GM12873 (cell line): ENCODE measurements at regions not wholly inside any gene's neighbourhood (a gene's known extent, or its start where the extent isn't known, plus 50 kb on each side); places are given as distances from the start of the nearest gene placed in this dataset.

ENCODE experiments used
- TF ChIP-seq, protein P1 (sequence below): IDR thresholded peaks from 2 replicates; pipeline ENCODE4 v1.5.1; 2012; ENCODE audit warnings: low read depth, mild to moderate bottlenecking, moderate library complexity, low read length, control low read depth; ENCODE audit not compliant: insufficient read depth; ENCODE audit errors: missing control alignments

- TF ChIP-seq, protein P1, sequence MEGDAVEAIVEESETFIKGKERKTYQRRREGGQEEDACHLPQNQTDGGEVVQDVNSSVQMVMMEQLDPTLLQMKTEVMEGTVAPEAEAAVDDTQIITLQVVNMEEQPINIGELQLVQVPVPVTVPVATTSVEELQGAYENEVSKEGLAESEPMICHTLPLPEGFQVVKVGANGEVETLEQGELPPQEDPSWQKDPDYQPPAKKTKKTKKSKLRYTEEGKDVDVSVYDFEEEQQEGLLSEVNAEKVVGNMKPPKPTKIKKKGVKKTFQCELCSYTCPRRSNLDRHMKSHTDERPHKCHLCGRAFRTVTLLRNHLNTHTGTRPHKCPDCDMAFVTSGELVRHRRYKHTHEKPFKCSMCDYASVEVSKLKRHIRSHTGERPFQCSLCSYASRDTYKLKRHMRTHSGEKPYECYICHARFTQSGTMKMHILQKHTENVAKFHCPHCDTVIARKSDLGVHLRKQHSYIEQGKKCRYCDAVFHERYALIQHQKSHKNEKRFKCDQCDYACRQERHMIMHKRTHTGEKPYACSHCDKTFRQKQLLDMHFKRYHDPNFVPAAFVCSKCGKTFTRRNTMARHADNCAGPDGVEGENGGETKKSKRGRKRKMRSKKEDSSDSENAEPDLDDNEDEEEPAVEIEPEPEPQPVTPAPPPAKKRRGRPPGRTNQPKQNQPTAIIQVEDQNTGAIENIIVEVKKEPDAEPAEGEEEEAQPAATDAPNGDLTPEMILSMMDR = no peak
These were observed 156.9 kb downstream of the SUCNR1 start for GRCh38 chr3:152030320-152030719.

DNA sequence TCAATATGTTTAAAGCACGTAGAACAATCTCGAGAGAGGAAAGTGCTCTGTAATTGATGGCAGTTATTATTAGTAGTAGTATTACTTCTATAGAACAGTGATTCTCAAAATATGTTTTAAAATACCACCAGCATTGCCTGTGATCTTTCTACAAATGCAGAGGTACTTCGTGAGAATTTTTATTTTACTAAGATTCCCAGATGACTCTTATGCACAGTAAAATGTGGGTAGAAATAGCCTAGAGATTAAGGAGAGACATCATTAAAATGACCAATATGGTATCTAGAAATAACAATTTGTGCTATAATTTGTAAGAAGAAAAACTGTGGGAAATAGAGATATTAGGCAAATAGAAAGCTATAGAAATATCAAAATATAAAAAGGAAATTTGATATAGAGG is 157.9 kb downstream of the SUCNR1 start:
- TF ChIP-seq, protein P1 = no peak

- TF ChIP-seq, protein P1 = no peak
These were observed 163.9 kb downstream of the SUCNR1 start for GRCh38 chr3:152037297-152037696.

DNA sequence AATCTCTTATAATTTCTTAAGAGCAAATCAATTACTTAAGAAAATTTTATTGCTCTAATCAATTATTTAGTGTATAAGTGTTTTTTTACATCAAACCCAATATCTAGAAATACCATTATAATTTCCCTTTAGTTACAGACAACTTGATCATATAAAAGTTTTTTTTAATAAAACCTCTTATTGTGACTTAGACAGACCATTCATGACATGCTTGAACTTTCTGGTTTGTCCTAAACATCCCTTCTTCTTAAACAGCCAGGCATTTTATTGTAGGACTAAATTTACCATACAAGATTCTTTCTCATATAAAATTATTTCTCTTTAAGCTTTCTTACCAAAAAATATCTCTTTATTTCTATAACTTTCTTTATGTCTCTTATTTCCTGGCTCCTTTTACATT is 164.5 kb downstream of the SUCNR1 start:
- TF ChIP-seq, protein P1 = no peak

- TF ChIP-seq, protein P1 = no peak
These were observed 165.0 kb downstream of the SUCNR1 start for GRCh38 chr3:152038490-152038889.

- TF ChIP-seq, protein P1 = no peak
These were observed 166.4 kb downstream of the SUCNR1 start for GRCh38 chr3:152039887-152040286.

DNA sequence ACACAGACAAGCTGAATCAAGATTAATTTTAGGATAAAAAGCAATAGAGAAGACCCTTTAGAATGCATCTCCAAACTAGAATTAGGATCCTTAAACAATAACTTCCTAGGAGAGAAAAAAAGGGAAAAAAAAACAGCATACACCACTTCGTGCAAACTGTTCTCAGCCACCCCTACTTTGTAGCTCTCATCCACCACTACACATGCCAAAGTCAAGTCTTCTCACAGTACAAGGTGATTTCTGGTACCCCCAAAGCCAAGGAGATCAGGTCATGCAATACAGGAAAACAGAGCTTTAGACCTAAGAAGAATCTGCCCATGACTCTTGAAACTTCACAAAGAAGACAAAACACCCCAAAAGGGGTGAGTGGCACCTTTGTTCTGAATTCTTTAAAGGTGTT is 166.9 kb downstream of the SUCNR1 start:
- TF ChIP-seq, protein P1 = no peak
